ENCODE measurements at regions not wholly inside any gene's neighbourhood (a gene's known extent, or its start where the extent isn't known, plus 50 kb on each side); places are given as distances from the start of the nearest gene placed in this dataset.

- TF ChIP-seq EZH2 (IDR thresholded peaks at IDR 0.05), result no peak
- TF ChIP-seq POLR2AphosphoS5 (IDR thresholded peaks at IDR 0.05; ENCODE audit: borderline replicate concordance, low read depth, low read length), result no peak
Measured at GRCh38 chr3:15958692-15959433, 161.1 kb upstream of the ANKRD28 start.

All from SK-N-MC (cell line).